ENCODE measurements at regions not wholly inside any gene's neighbourhood (a gene's known extent, or its start where the extent isn't known, plus 50 kb on each side); places are given as distances from the start of the nearest gene placed in this dataset.

DNA sequence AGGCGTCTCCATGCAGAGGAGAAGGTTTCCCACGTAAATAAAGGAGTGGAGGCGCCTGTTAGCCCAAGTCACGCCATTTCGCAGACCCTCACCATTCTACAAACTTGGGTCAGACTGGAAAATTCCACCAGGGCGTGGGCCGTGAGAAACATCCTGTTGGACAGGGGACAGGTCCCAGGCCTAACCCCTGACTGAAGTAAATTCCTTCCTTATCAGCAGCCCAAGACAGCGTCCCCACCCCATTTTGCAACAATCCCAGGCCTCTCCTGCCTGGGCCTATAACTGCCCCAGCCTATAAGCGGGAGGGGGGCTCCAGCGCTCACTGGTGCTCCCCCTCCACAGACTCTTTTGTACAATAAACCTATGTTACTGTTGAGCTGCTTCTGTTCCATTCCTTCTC, 57.3 kb upstream of the CBLN2 start:
- no peak for DNase-seq (ENCODE audit: low read depth)
